H9 (cell line): ENCODE measurements at regions not wholly inside any gene's neighbourhood (a gene's known extent, or its start where the extent isn't known, plus 50 kb on each side); places are given as distances from the start of the nearest gene placed in this dataset.

ENCODE experiments used
- DNase-seq: peaks from one replicate; pipeline ENCODE4 v3.0.0-alpha.2; 2017
- H2AFZ ChIP-seq: one replicate; pipeline ENCODE4 v1.6.1; 2013; ENCODE audit warnings: mild to moderate bottlenecking, low read length, control low read depth, moderate library complexity
- H2AK5ac ChIP-seq: 2 replicates; pipeline ENCODE4 v1.6.1; 2013; ENCODE audit warnings: low read length, control low read depth, mixed read lengths; ENCODE audit not compliant: insufficient read length
- H2BK120ac ChIP-seq: one replicate; pipeline ENCODE4 v1.6.1; 2013; ENCODE audit warnings: low read depth, mild to moderate bottlenecking, low read length, control low read depth, inconsistent platforms; ENCODE audit not compliant: poor library complexity, severe bottlenecking
- H2BK12ac ChIP-seq: 2 replicates; pipeline ENCODE4 v1.6.1; 2013; ENCODE audit warnings: low read length, control low read depth, mixed read lengths, low read depth; ENCODE audit not compliant: insufficient read length
- H2BK15ac ChIP-seq: 2 replicates; pipeline ENCODE4 v1.6.1; 2013; ENCODE audit warnings: low read depth, low read length, control low read depth
- H2BK20ac ChIP-seq: one replicate; pipeline ENCODE4 v1.6.1; 2013; ENCODE audit warnings: low read depth, mild to moderate bottlenecking, low read length, control low read depth, inconsistent platforms; ENCODE audit not compliant: poor library complexity, severe bottlenecking
- H2BK5ac ChIP-seq: 2 replicates; pipeline ENCODE4 v1.6.1; 2013; ENCODE audit warnings: low read length, control low read depth, mixed read lengths; ENCODE audit not compliant: insufficient read length
- H3K14ac ChIP-seq: 2 replicates; pipeline ENCODE4 v1.6.1; 2013; ENCODE audit warnings: low read length, control low read depth; ENCODE audit not compliant: insufficient read depth
- H3K18ac ChIP-seq: 2 replicates; pipeline ENCODE4 v1.6.1; 2013; ENCODE audit warnings: low read depth, mild to moderate bottlenecking, mixed read lengths, low read length, control low read depth; ENCODE audit not compliant: insufficient read length
- H3K23ac ChIP-seq: 2 replicates; pipeline ENCODE4 v1.6.1; 2013; ENCODE audit warnings: low read length, control low read depth, mixed read lengths, low read depth; ENCODE audit not compliant: insufficient read length
- H3K23me2 ChIP-seq: 2 replicates; pipeline ENCODE4 v1.6.1; 2013; ENCODE audit warnings: low read depth, mild to moderate bottlenecking, mixed read lengths, low read length, control low read depth; ENCODE audit not compliant: insufficient read length, poor library complexity, severe bottlenecking
- H3K27ac ChIP-seq: 2 replicates; pipeline ENCODE4 v1.5.1; 2013; ENCODE audit warnings: low read length, control low read depth, mixed read lengths, low read depth; ENCODE audit not compliant: insufficient read length
- H3K27me3 ChIP-seq: 2 replicates; pipeline ENCODE4 v1.6.1; 2013; ENCODE audit warnings: low read length, control low read depth, inconsistent platforms; ENCODE audit not compliant: insufficient read depth
- H3K4ac ChIP-seq: 2 replicates; pipeline ENCODE4 v1.6.1; 2013; ENCODE audit warnings: low read depth, mild to moderate bottlenecking, control low read depth, inconsistent platforms, low read length, moderate library complexity
- H3K4me1 ChIP-seq: 2 replicates; pipeline ENCODE4 v1.6.1; 2013; ENCODE audit warnings: low read length, control low read depth, inconsistent platforms; ENCODE audit not compliant: insufficient read depth
- H3K4me2 ChIP-seq: 2 replicates; pipeline ENCODE4 v1.6.1; 2013; ENCODE audit warnings: low read length, control low read depth, mixed read lengths; ENCODE audit not compliant: insufficient read length, insufficient read depth
- H3K56ac ChIP-seq: 2 replicates; pipeline ENCODE4 v1.6.1; 2013; ENCODE audit warnings: low read depth, mild to moderate bottlenecking, mixed read lengths, low read length, control low read depth; ENCODE audit not compliant: insufficient read length
- H3K79me1 ChIP-seq: 2 replicates; pipeline ENCODE4 v1.6.1; 2013; ENCODE audit warnings: low read depth, mild to moderate bottlenecking, moderate library complexity, low read length, control low read depth, inconsistent platforms; ENCODE audit not compliant: insufficient read depth, poor library complexity, severe bottlenecking
- H3K79me2 ChIP-seq: 2 replicates; pipeline ENCODE4 v1.6.1; 2013; ENCODE audit warnings: low read length, control low read depth, inconsistent platforms; ENCODE audit not compliant: insufficient read depth
- H3K9ac ChIP-seq: 2 replicates; pipeline ENCODE4 v1.6.1; 2013; ENCODE audit warnings: low read length, control low read depth, mixed read lengths; ENCODE audit not compliant: insufficient read length; ENCODE audit errors: extremely low read depth
- H3K9me3 ChIP-seq: one replicate; pipeline ENCODE4 v1.6.1; 2013; ENCODE audit warnings: low read depth, low read length, inconsistent platforms; ENCODE audit not compliant: control insufficient read depth
- H3T11ph ChIP-seq: one replicate; pipeline ENCODE4 v1.6.1; 2013; ENCODE audit warnings: mild to moderate bottlenecking, low read length, control low read depth, inconsistent platforms
- H4K20me1 ChIP-seq: one replicate; pipeline ENCODE4 v1.6.1; 2013; ENCODE audit not compliant: control insufficient read depth, insufficient read length, insufficient read depth
- H4K5ac ChIP-seq: 2 replicates; pipeline ENCODE4 v1.6.1; 2013; ENCODE audit warnings: low read depth, mild to moderate bottlenecking, mixed read lengths, low read length, control low read depth; ENCODE audit not compliant: insufficient read length
- H4K8ac ChIP-seq: replicated peaks from 2 replicates; pipeline ENCODE4 v1.6.1; 2013; ENCODE audit warnings: low read length, control low read depth, mixed read lengths, low read depth; ENCODE audit not compliant: insufficient read length
- H4K91ac ChIP-seq: 2 replicates; pipeline ENCODE4 v1.6.1; 2013; ENCODE audit warnings: low read depth, mild to moderate bottlenecking, moderate library complexity, mixed read lengths, low read length, control low read depth; ENCODE audit not compliant: insufficient read length
- H3K27ac Mint-ChIP-seq, 3 experiments: 2 replicates in 2 of 3; 3 replicates in 1 of 3; pipeline ENCODE4 v1.8.0; 2020 to 2021; ENCODE audit warnings: mixed read lengths in 3 of 3, mild to moderate bottlenecking in 1 of 3, moderate library complexity in 1 of 3
- H3K27me3 Mint-ChIP-seq: 2 replicates; pipeline ENCODE4 v1.8.0; 2021; ENCODE audit warnings: low read depth, mild to moderate bottlenecking, moderate library complexity, mixed read lengths
- H3K36me3 Mint-ChIP-seq, 3 experiments: 2 replicates in 2 of 3; 3 replicates in 1 of 3; pipeline ENCODE4 v1.8.0; 2020 to 2021; ENCODE audit warnings: low read depth in 3 of 3, mixed read lengths in 3 of 3; ENCODE audit not compliant: insufficient read depth in 1 of 3
- H3K4me1 Mint-ChIP-seq, 2 experiments: 2 replicates each; pipeline ENCODE4 v1.8.0; 2020; ENCODE audit warnings: mixed read lengths in 2 of 2
- H3K4me3 Mint-ChIP-seq, 2 experiments: 2 replicates in 1 of 2; 3 replicates in 1 of 2; pipeline ENCODE4 v1.8.0; 2020 to 2021; ENCODE audit warnings: mild to moderate bottlenecking in 2 of 2, mixed read lengths in 2 of 2, moderate library complexity in 1 of 2
- H3K9me3 Mint-ChIP-seq, 2 experiments: 2 replicates in 1 of 2; 3 replicates in 1 of 2; pipeline ENCODE4 v1.8.0; 2020; ENCODE audit warnings: mild to moderate bottlenecking in 2 of 2, mixed read lengths in 2 of 2, moderate library complexity in 1 of 2
- CTCF ChIP-seq: fragments of 200-600 bp; sonication (generic); conservative IDR thresholded peaks from 3 replicates; pipeline ENCODE4 v1.8.0; 2021; ENCODE audit warnings: antibody characterized with exemption, mild to moderate bottlenecking
- WGBS: extraction: QIAGEN DNeasy Blood & Tissue Kit; methylation state at CpG from one replicate; pipeline ENCODE4 v1.1.7; 2013; ENCODE audit warnings: missing lambda C conversion rate, low lambda C conversion rate, mixed read lengths; ENCODE audit not compliant: insufficient read length; ENCODE audit errors: extremely low coverage; 5-methylcytosine and 5-hydroxymethylcytosine counted together

GRCh38 chr14:46230540-46230939 is 421.0 kb downstream of the RPL10L start:
- Histone ChIP-seq H3K18ac (no peak overlapping the region), H3T11ph (no peak overlapping the region), H2AK5ac (no peak overlapping the region), H2BK15ac (no peak overlapping the region), H2BK12ac (no peak overlapping the region), H3K79me2 (no peaks in the 10 kb centered on the region), H3K9me3 (no peaks in the 10 kb centered on the region), H3K27me3 (no peaks in the 10 kb centered on the region), H3K79me1 (no peaks in the 10 kb centered on the region), H3K23me2 (no peaks in the 10 kb centered on the region), H2BK120ac (no peak overlapping the region), H3K4me1 (no peaks in the 10 kb centered on the region), H2BK5ac (no peak overlapping the region), H3K27ac (no peak overlapping the region), H2AFZ (no peak overlapping the region), H4K20me1 (no peaks in the 10 kb centered on the region), H2BK20ac (no peak overlapping the region), H4K8ac (no peak overlapping the region), H3K14ac (no peak overlapping the region), H3K56ac (no peak overlapping the region), H3K23ac (no peak overlapping the region), H3K4ac (no peak overlapping the region), H4K5ac (no peak overlapping the region), H4K91ac (no peak overlapping the region), H3K9ac (no peak overlapping the region), H3K4me2 (no peak overlapping the region)
- H3K36me3 Mint-ChIP-seq: no peaks in the 10 kb centered on the region
- no peaks in the 10 kb centered on the region for H3K4me1 Mint-ChIP-seq
- no peak for TF ChIP-seq CTCF
- no peak overlapping the region for H3K4me3 Mint-ChIP-seq
- peaks cover 0 to 4% of the 10 kb centered on the region in 2 experiments; a peak in 2 of 5 replicates for H3K9me3 Mint-ChIP-seq
- DNase-seq: no peak
- H3K27me3 Mint-ChIP-seq: no peaks in the 10 kb centered on the region
- no peak overlapping the region for H3K27ac Mint-ChIP-seq
- no CpG with 5 or more reads among the region's 2 CpGs for WGBS
